Keratinocyte (primary cell): ENCODE measurements at regions not wholly inside any gene's neighbourhood (a gene's known extent, or its start where the extent isn't known, plus 50 kb on each side); places are given as distances from the start of the nearest gene placed in this dataset.

Source experiments
- EZH2 ChIP-seq: IDR thresholded peaks from one replicate; pipeline ENCODE4 v1.6.1; 2012; ENCODE audit warnings: inconsistent platforms, mild to moderate bottlenecking, low read length, moderate library complexity
- TF ChIP-seq, protein P1 (sequence below), 3 experiments: IDR thresholded peaks in 1 of 3; conservative IDR thresholded peaks in 1 of 3; optimal IDR thresholded peaks in 1 of 3; 2 replicates in 2 of 3; 3 replicates in 1 of 3; pipeline versions ENCODE3 to v1.5.1; 2011; ENCODE audit warnings: low read length in 3 of 3, mild to moderate bottlenecking in 3 of 3, moderate library complexity in 2 of 3, control low read depth in 1 of 3, inconsistent platforms in 1 of 3; ENCODE audit not compliant: insufficient read depth in 2 of 3; ENCODE audit errors: extremely low read depth in 1 of 3

DNA sequence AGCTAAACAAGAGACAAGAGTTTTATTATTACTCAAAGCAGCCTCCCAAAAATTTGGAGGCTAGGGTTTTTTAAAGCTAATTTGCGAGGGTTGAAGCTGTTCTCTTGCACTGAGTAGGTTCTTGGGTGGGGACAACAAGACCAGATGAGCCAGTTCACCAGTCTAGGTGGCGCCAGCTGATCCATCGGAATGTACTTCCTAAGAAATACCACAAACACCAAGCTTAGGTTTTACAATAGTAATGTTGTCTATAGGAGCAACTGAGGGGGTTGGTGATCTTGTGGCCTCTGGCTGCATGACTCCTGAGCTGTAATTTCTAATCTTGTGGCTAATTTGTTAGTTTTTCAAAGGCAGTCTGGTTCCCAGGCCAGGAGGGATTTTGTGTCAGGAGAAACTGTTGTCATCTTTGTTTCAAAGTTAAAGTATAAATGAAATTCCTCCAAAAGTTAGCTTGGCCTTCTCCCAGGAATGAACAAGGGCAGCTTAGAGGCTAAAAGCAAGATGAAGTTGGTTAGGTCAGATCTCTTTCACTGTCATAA is 130.6 kb downstream of the SLC7A11 start:
- no peak for TF ChIP-seq EZH2
- TF ChIP-seq, protein P1, sequence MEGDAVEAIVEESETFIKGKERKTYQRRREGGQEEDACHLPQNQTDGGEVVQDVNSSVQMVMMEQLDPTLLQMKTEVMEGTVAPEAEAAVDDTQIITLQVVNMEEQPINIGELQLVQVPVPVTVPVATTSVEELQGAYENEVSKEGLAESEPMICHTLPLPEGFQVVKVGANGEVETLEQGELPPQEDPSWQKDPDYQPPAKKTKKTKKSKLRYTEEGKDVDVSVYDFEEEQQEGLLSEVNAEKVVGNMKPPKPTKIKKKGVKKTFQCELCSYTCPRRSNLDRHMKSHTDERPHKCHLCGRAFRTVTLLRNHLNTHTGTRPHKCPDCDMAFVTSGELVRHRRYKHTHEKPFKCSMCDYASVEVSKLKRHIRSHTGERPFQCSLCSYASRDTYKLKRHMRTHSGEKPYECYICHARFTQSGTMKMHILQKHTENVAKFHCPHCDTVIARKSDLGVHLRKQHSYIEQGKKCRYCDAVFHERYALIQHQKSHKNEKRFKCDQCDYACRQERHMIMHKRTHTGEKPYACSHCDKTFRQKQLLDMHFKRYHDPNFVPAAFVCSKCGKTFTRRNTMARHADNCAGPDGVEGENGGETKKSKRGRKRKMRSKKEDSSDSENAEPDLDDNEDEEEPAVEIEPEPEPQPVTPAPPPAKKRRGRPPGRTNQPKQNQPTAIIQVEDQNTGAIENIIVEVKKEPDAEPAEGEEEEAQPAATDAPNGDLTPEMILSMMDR (optimal IDR thresholded peaks at IDR 0.05 in 1 of 3, IDR thresholded peaks at IDR 0.05 in 1 of 3, conservative IDR thresholded peaks at IDR 0.05 in 1 of 3; ENCODE audit: extremely low read depth in 1 of 3, insufficient read depth in 2 of 3, low read length in 3 of 3), result peak in 1 of 3 experiments; percentile 47
